WTC11 (cell line): ENCODE measurements at regions not wholly inside any gene's neighbourhood (a gene's known extent, or its start where the extent isn't known, plus 50 kb on each side); places are given as distances from the start of the nearest gene placed in this dataset.

Experiments used
- FOXJ3 ChIP-seq: sonication (generic); formaldehyde crosslinking; IDR thresholded peaks from 2 replicates; pipeline ENCODE4 v1.9.0; 2021; ENCODE audit warnings: missing genetic modification reagents, mild to moderate bottlenecking, borderline replicate concordance
- IRF2 ChIP-seq: sonication (generic); formaldehyde crosslinking; IDR thresholded peaks from 2 replicates; pipeline ENCODE4 v1.8.0; 2022; ENCODE audit warnings: low read depth, missing genetic modification reagents, borderline replicate concordance
- NFE2L1 ChIP-seq: sonication (generic); formaldehyde crosslinking; IDR thresholded peaks from 2 replicates; pipeline ENCODE4 v1.8.1; 2023; ENCODE audit warnings: missing genetic modification reagents
- USF1 ChIP-seq: sonication (generic); formaldehyde crosslinking; IDR thresholded peaks from 2 replicates; pipeline ENCODE4 v1.8.0; 2022; ENCODE audit warnings: mild to moderate bottlenecking, missing genetic modification reagents
- ZNF423 ChIP-seq: fragments of 250-450 bp; sonication (Bioruptor Pico); IDR thresholded peaks from 2 replicates; pipeline ENCODE4 v2.1.2; 2022; ENCODE audit warnings: mild to moderate bottlenecking, moderate library complexity
- TF ChIP-seq, protein P1 (sequence below): fragments of 200-600 bp; IDR thresholded peaks from 2 replicates; pipeline ENCODE4 v1.8.0; 2022; ENCODE audit warnings: antibody characterized with exemption
- TF ChIP-seq, protein P2 (sequence below): sonication (generic); formaldehyde crosslinking; IDR thresholded peaks from 2 replicates; pipeline ENCODE4 v1.8.0; 2022; ENCODE audit warnings: mild to moderate bottlenecking, missing genetic modification reagents
- TF ChIP-seq, protein P3 (sequence below): sonication (generic); formaldehyde crosslinking; IDR thresholded peaks from 2 replicates; pipeline ENCODE4 v1.8.1; 2023; ENCODE audit warnings: mild to moderate bottlenecking, missing genetic modification reagents, moderate library complexity
- TF ChIP-seq, protein P4 (sequence below): sonication (generic); formaldehyde crosslinking; IDR thresholded peaks from 2 replicates; pipeline ENCODE4 v1.8.1; 2023; ENCODE audit warnings: mild to moderate bottlenecking, missing genetic modification reagents
- TF ChIP-seq, protein P5 (sequence below): sonication (generic); formaldehyde crosslinking; IDR thresholded peaks from 2 replicates; pipeline ENCODE4 v1.8.0; 2022; ENCODE audit warnings: missing genetic modification reagents
- TF ChIP-seq, protein P6 (sequence below): sonication (generic); formaldehyde crosslinking; IDR thresholded peaks from 2 replicates; pipeline ENCODE4 v1.8.1; 2022; ENCODE audit warnings: mild to moderate bottlenecking, moderate library complexity, missing genetic modification reagents

- TF ChIP-seq ZNF423 (no peak), FOXJ3 (CRISPR knock-in tag) (no peak), USF1 (no peak), NFE2L1 (CRISPR knock-in tag) (no peak), IRF2 (CRISPR knock-in tag) (no peak)
- TF ChIP-seq, protein P1, sequence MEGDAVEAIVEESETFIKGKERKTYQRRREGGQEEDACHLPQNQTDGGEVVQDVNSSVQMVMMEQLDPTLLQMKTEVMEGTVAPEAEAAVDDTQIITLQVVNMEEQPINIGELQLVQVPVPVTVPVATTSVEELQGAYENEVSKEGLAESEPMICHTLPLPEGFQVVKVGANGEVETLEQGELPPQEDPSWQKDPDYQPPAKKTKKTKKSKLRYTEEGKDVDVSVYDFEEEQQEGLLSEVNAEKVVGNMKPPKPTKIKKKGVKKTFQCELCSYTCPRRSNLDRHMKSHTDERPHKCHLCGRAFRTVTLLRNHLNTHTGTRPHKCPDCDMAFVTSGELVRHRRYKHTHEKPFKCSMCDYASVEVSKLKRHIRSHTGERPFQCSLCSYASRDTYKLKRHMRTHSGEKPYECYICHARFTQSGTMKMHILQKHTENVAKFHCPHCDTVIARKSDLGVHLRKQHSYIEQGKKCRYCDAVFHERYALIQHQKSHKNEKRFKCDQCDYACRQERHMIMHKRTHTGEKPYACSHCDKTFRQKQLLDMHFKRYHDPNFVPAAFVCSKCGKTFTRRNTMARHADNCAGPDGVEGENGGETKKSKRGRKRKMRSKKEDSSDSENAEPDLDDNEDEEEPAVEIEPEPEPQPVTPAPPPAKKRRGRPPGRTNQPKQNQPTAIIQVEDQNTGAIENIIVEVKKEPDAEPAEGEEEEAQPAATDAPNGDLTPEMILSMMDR: no peak
- TF ChIP-seq, protein P2, sequence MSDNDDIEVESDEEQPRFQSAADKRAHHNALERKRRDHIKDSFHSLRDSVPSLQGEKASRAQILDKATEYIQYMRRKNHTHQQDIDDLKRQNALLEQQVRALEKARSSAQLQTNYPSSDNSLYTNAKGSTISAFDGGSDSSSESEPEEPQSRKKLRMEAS (CRISPR knock-in tag): no peak
- TF ChIP-seq, protein P3, sequence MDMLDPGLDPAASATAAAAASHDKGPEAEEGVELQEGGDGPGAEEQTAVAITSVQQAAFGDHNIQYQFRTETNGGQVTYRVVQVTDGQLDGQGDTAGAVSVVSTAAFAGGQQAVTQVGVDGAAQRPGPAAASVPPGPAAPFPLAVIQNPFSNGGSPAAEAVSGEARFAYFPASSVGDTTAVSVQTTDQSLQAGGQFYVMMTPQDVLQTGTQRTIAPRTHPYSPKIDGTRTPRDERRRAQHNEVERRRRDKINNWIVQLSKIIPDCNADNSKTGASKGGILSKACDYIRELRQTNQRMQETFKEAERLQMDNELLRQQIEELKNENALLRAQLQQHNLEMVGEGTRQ (CRISPR knock-in tag): no peak
- TF ChIP-seq, protein P4, sequence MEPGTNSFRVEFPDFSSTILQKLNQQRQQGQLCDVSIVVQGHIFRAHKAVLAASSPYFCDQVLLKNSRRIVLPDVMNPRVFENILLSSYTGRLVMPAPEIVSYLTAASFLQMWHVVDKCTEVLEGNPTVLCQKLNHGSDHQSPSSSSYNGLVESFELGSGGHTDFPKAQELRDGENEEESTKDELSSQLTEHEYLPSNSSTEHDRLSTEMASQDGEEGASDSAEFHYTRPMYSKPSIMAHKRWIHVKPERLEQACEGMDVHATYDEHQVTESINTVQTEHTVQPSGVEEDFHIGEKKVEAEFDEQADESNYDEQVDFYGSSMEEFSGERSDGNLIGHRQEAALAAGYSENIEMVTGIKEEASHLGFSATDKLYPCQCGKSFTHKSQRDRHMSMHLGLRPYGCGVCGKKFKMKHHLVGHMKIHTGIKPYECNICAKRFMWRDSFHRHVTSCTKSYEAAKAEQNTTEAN: no peak
- TF ChIP-seq, protein P5, sequence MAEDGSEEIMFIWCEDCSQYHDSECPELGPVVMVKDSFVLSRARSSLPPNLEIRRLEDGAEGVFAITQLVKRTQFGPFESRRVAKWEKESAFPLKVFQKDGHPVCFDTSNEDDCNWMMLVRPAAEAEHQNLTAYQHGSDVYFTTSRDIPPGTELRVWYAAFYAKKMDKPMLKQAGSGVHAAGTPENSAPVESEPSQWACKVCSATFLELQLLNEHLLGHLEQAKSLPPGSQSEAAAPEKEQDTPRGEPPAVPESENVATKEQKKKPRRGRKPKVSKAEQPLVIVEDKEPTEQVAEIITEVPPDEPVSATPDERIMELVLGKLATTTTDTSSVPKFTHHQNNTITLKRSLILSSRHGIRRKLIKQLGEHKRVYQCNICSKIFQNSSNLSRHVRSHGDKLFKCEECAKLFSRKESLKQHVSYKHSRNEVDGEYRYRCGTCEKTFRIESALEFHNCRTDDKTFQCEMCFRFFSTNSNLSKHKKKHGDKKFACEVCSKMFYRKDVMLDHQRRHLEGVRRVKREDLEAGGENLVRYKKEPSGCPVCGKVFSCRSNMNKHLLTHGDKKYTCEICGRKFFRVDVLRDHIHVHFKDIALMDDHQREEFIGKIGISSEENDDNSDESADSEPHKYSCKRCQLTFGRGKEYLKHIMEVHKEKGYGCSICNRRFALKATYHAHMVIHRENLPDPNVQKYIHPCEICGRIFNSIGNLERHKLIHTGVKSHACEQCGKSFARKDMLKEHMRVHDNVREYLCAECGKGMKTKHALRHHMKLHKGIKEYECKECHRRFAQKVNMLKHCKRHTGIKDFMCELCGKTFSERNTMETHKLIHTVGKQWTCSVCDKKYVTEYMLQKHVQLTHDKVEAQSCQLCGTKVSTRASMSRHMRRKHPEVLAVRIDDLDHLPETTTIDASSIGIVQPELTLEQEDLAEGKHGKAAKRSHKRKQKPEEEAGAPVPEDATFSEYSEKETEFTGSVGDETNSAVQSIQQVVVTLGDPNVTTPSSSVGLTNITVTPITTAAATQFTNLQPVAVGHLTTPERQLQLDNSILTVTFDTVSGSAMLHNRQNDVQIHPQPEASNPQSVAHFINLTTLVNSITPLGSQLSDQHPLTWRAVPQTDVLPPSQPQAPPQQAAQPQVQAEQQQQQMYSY (CRISPR knock-in tag): no peak
- TF ChIP-seq, protein P6, sequence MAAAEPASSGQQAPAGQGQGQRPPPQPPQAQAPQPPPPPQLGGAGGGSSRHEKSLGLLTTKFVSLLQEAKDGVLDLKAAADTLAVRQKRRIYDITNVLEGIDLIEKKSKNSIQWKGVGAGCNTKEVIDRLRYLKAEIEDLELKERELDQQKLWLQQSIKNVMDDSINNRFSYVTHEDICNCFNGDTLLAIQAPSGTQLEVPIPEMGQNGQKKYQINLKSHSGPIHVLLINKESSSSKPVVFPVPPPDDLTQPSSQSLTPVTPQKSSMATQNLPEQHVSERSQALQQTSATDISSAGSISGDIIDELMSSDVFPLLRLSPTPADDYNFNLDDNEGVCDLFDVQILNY (CRISPR knock-in tag): no peak
These were observed 170.7 kb upstream of the SLC7A11 start for GRCh38 chr4:138412847-138413246.
